Left lung (tissue), 4 donors: ENCODE measurements at regions not wholly inside any gene's neighbourhood (a gene's known extent, or its start where the extent isn't known, plus 50 kb on each side); places are given as distances from the start of the nearest gene placed in this dataset.

ENCODE experiments used
- ATAC-seq: fragments of 200-7000 bp; cut with Tn5 transposase; one replicate; pipeline ENCODE4 v1.9.1; 2020; ENCODE audit warnings: moderate library complexity
- DNase-seq, 4 donors: peaks; one replicate each; pipeline ENCODE4 v3.0.0-alpha.2; 2013 to 2020
- H3K27ac ChIP-seq, 2 donors: fragments of 200-600 bp; sonication (generic) in 1 of 2; one replicate each; pipeline versions ENCODE4 v1.5.0 to v1.8.0; 2020 to 2021
- H3K27me3 ChIP-seq, 2 donors: fragments of 200-600 bp; sonication (generic) in 1 of 2; one replicate each; pipeline versions ENCODE4 v1.5.0 to v1.8.0; 2020 to 2021
- H3K36me3 ChIP-seq, 2 donors: fragments of 200-600 bp; sonication (generic) in 1 of 2; one replicate each; pipeline versions ENCODE4 v1.5.0 to v1.8.0; 2020 to 2021
- H3K4me1 ChIP-seq, 2 donors: fragments of 200-600 bp; one replicate each; pipeline ENCODE4 v1.8.0; 2021
- H3K4me3 ChIP-seq, 2 donors: fragments of 200-600 bp; sonication (generic) in 1 of 2; one replicate each; pipeline versions ENCODE4 v1.5.0 to v1.8.0; 2020 to 2021; ENCODE audit warnings: mild to moderate bottlenecking in 1 of 2
- H3K9me3 ChIP-seq, 2 donors: fragments of 200-600 bp; sonication (generic) in 1 of 2; one replicate each; pipeline versions ENCODE4 v1.5.0 to v1.8.0; 2020 to 2021
- intact Hi-C, 2 donors: fragments of 100-400 bp; cut with DNase I; formaldehyde crosslinking; loops; one replicate each; pipeline versions ENCODE4 v1.11.2 to v1.14.2; 2022
- TF ChIP-seq, protein P1 (sequence below), 2 donors: fragments of 200-600 bp; sonication (generic) in 1 of 2; IDR thresholded peaks; one replicate each; pipeline versions ENCODE4 v1.5.0 to v1.8.0; 2021; ENCODE audit warnings: antibody characterized with exemption in 2 of 2
- donor health status: DM: no; HTN: yes; CAD: no.
- donor health status: DM: no; HTN: no; CAD: no.

DNA sequence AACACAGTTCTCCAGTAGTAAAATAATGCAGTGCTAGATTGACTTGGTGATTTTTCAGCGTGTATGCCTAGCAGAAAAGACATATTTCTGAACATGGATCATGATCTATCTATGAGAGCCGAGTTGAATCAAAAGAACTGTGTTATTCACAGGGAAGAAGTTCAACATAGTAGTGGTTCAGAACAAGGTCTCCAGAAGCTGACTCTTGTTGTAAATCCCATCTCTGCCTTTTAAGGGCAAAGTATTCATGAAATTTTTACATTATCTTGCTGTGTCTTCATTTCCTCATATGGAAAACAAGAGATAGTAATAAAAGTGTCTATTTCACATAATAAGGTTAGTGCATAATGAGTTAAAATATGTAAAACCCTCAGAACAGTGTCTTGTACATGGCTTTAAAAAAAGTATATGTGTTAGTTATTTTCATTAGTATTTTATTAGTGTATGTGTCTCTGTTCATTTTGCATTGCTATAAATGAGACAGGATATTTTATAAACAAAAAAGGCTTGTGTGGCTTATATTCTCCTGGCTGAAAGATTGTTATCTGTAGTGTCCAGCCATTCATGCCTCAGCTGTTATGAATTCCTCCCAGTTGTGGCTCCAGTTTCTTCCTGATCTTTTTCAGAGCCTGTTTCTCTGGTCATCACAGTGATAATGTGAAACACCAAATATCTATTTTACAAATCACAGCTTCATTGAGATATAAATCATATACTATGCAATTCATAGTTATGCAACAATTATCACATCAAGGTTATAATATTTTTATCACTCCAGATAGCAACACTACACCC lies 1351.2 kb downstream of the STIM2 start:
- Histone ChIP-seq H3K36me3 (no peaks in the 10 kb centered on the region), H3K4me1 (no peaks in the 10 kb centered on the region), H3K9me3 (no peaks in the 10 kb centered on the region), H3K4me3 (no peak overlapping the region), H3K27me3 (no peaks in the 10 kb centered on the region), H3K27ac (no peak overlapping the region)
- ATAC-seq (no peak), DNase-seq (no peak)
- intact Hi-C loops: no loop called here
- TF ChIP-seq, protein P1, sequence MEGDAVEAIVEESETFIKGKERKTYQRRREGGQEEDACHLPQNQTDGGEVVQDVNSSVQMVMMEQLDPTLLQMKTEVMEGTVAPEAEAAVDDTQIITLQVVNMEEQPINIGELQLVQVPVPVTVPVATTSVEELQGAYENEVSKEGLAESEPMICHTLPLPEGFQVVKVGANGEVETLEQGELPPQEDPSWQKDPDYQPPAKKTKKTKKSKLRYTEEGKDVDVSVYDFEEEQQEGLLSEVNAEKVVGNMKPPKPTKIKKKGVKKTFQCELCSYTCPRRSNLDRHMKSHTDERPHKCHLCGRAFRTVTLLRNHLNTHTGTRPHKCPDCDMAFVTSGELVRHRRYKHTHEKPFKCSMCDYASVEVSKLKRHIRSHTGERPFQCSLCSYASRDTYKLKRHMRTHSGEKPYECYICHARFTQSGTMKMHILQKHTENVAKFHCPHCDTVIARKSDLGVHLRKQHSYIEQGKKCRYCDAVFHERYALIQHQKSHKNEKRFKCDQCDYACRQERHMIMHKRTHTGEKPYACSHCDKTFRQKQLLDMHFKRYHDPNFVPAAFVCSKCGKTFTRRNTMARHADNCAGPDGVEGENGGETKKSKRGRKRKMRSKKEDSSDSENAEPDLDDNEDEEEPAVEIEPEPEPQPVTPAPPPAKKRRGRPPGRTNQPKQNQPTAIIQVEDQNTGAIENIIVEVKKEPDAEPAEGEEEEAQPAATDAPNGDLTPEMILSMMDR (IDR thresholded peaks at IDR 0.05): no peak

DNA sequence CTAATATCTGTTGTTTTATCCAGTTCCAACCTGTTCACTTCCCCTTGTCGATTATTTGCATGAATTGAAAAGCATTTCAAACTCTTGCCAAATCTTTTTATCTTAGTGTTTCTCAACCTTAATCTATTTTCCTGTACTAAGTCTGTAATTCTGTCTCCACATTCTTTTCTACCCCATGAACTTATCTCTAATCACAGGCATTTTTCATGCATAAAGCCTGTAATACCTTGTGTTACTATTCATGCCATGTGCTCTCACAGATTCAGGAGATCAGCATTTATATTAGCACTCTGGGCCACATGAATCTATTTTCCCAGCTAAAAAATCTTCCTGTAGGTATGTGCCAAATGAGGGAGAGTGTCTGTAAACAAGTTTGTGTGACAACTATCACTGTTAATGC lies 1360.9 kb downstream of the STIM2 start:
- no peak overlapping the region for H3K4me3 ChIP-seq
- H3K4me1 ChIP-seq: no peaks in the 10 kb centered on the region
- DNase-seq: no peak
- H3K36me3 ChIP-seq: no peaks in the 10 kb centered on the region
- intact Hi-C loops: no loop called here
- TF ChIP-seq, protein P1 (IDR thresholded peaks at IDR 0.05): no peak
- no peak overlapping the region for H3K27ac ChIP-seq
- ATAC-seq: no peak
- H3K9me3 ChIP-seq: no peaks in the 10 kb centered on the region
- no peaks in the 10 kb centered on the region for H3K27me3 ChIP-seq

DNA sequence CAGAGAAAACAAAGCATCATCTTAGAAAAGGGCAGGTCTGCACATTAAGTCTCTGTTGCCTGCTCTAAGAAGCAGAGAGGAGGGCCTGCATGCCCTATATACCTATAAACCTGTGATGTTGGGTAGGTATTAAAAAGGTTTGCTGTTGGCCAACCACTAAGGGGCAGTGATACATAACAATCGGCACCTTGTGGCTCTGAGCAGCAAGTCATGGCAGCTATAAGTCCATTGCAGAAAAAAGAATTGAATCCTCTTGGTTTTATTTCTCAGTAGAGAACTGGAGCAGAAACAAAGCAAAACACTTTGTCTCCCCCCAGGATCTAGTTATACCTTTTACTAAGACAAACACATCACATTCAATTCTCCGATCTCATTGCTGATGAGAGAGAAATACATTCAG lies 1364.4 kb downstream of the STIM2 start:
- no peaks in the 10 kb centered on the region for H3K36me3 ChIP-seq
- intact Hi-C loops: no loop called here

DNA sequence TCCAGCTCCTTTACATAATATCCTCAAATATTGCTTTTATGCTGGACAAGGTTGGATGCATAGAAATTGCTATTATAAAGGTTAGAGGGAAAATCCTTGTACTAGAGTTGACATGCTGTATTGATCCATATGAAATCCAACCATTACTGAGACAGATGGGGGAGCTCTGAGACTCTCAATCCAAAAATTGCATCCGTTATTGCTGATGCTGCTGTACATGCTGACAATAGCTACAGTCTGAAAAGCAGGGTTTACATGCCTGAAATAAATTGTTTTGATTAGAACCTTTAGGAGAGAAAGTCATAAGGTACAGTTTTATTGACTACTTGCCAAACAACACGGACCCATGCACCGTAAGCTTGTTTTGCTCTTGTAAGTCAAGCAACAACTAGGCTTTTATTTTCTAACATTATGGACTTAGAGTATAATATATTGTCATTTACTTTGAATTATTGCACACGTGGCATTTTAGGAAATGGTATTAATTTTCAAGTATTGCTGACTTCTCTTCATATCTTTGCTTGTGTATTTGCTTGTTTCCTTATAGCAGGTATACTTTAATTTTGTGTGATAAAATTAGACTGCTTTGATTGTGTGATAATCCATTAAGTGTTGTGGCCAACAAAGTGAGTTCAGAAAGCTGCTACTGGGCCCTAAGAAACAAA lies 1365.2 kb downstream of the STIM2 start:
- Histone ChIP-seq H3K4me3 (no peak overlapping the region), H3K4me1 (no peaks in the 10 kb centered on the region), H3K27me3 (no peaks in the 10 kb centered on the region), H3K27ac (no peak overlapping the region), H3K9me3 (no peaks in the 10 kb centered on the region), H3K36me3 (no peaks in the 10 kb centered on the region)
- TF ChIP-seq, protein P1 (IDR thresholded peaks at IDR 0.05): no peak
- intact Hi-C loops: no loop called here
- ATAC-seq (no peak), DNase-seq (no peak)

More for the DNA sequence above, 1364.4 kb downstream of the STIM2 start:
- Histone ChIP-seq H3K27ac (no peak overlapping the region), H3K9me3 (no peaks in the 10 kb centered on the region), H3K27me3 (no peaks in the 10 kb centered on the region), H3K4me1 (no peaks in the 10 kb centered on the region), H3K4me3 (no peak overlapping the region)
- DNase-seq (peak in 1 of 4 donors; percentile 22), ATAC-seq (peak; percentile 24)
- TF ChIP-seq, protein P1 (IDR thresholded peaks at IDR 0.05): no peak

DNA sequence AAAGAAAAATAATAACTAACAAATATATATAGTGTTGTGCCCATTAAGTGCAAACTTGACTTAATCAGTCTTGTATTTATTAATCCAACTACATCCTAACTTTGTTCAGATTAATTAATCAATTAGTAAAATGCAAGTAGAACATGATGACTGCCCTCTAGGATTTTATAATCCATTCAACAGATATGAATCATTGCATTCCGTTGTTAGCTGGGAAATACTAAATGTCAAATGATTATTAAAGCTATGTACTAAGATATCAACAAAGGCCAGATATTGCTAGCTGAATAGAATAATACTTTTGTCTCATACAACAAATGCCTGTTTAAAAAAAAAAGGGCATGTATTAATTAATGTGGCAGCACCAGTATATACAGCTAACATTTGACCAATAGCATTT lies 1366.3 kb downstream of the STIM2 start:
- Histone ChIP-seq H3K27ac (no peak overlapping the region), H3K9me3 (no peaks in the 10 kb centered on the region), H3K27me3 (no peaks in the 10 kb centered on the region), H3K36me3 (no peaks in the 10 kb centered on the region), H3K4me1 (no peaks in the 10 kb centered on the region), H3K4me3 (no peak overlapping the region)
- intact Hi-C loops: no loop called here
- no peak for ATAC-seq
- TF ChIP-seq, protein P1 (IDR thresholded peaks at IDR 0.05): no peak
- DNase-seq: no peak
